ENCODE measurements at regions not wholly inside any gene's neighbourhood (a gene's known extent, or its start where the extent isn't known, plus 50 kb on each side); places are given as distances from the start of the nearest gene placed in this dataset.

- Histone ChIP-seq H3K79me2 (ENCODE audit: control insufficient read depth, insufficient read depth, low read length) (no peaks in the 10 kb centered on the region), H3K36me3 (ENCODE audit: control insufficient read depth in 2 of 2, insufficient read depth in 2 of 2, low read length in 1 of 2) (no peaks in the 10 kb centered on the region), H3K9ac (ENCODE audit: control insufficient read depth, insufficient read depth, low read length) (no peak overlapping the region), H3K4me2 (ENCODE audit: control insufficient read depth, insufficient read depth) (no peak overlapping the region), H3K27me3 (replicated peaks in 1 of 2; ENCODE audit: control insufficient read depth in 2 of 2, insufficient read depth in 2 of 2, low read length in 1 of 2) (no peaks in the 10 kb centered on the region), H2AFZ (ENCODE audit: control insufficient read depth, low read depth, low read length) (no peak overlapping the region), H3K27ac (ENCODE audit: control insufficient read depth, insufficient read depth) (no peak overlapping the region), H4K20me1 (ENCODE audit: control insufficient read depth, insufficient read depth) (no peaks in the 10 kb centered on the region), H3K9me3 (replicated peaks; ENCODE audit: control insufficient read depth, insufficient read depth, low read length) (no peaks in the 10 kb centered on the region; the same call in 2 of the 3 replicates), H3K4me1 (ENCODE audit: control insufficient read depth, insufficient read depth, low read length) (no peaks in the 10 kb centered on the region), H3K4me3 (no peak overlapping the region)
- ChIA-PET SMC1A (ENCODE audit: uncharacterized antibody, unreplicated experiment) (no interaction called here), POLR2A (no interaction called here), RAD21 (ENCODE audit: unreplicated experiment) (no interaction called here), CTCF (no interaction called here)
- 58% methylated on average over 3 of the region's 3 CpGs for WGBS (ENCODE audit: insufficient coverage, insufficient replicate concordance, low lambda C conversion rate, missing lambda C conversion rate)
- ATAC-seq (no peak), FAIRE-seq (no peak), DNase-seq (ENCODE audit: low read depth, low spot score) (no peak)
- no peak for TF ChIP-seq TBL1XR1 (IDR thresholded peaks at IDR 0.05; ENCODE audit: low read depth, low read length)
- TF ChIP-seq, protein P1, sequence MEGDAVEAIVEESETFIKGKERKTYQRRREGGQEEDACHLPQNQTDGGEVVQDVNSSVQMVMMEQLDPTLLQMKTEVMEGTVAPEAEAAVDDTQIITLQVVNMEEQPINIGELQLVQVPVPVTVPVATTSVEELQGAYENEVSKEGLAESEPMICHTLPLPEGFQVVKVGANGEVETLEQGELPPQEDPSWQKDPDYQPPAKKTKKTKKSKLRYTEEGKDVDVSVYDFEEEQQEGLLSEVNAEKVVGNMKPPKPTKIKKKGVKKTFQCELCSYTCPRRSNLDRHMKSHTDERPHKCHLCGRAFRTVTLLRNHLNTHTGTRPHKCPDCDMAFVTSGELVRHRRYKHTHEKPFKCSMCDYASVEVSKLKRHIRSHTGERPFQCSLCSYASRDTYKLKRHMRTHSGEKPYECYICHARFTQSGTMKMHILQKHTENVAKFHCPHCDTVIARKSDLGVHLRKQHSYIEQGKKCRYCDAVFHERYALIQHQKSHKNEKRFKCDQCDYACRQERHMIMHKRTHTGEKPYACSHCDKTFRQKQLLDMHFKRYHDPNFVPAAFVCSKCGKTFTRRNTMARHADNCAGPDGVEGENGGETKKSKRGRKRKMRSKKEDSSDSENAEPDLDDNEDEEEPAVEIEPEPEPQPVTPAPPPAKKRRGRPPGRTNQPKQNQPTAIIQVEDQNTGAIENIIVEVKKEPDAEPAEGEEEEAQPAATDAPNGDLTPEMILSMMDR (IDR thresholded peaks at IDR 0.05 in 2 of 3, conservative IDR thresholded peaks at IDR 0.05 in 1 of 3; ENCODE audit: control insufficient read depth in 2 of 3, extremely low read depth in 1 of 3, insufficient read depth in 1 of 3, low read depth in 3 of 3, low read length in 3 of 3) = no peak
- in situ Hi-C loops (cut with MboI) = no loop called here
- intact Hi-C loops (cut with micrococcal nuclease; ENCODE audit: unreplicated experiment) = no loop called here
- no TSS peak for BruUV-seq (replicated peaks)
Observed at GRCh38 chr12:127797918-127798317, 469.1 kb upstream of the TMEM132C start.

- CTCF ChIA-PET = no interaction called here
- no TSS peak for BruUV-seq (replicated peaks)
- Histone ChIP-seq H3K79me2 (ENCODE audit: control insufficient read depth, insufficient read depth, low read length) (no peaks in the 10 kb centered on the region), H3K4me2 (ENCODE audit: control insufficient read depth, insufficient read depth) (no peak overlapping the region), H3K4me1 (ENCODE audit: control insufficient read depth, insufficient read depth, low read length) (no peaks in the 10 kb centered on the region), H3K9ac (ENCODE audit: control insufficient read depth, insufficient read depth, low read length) (no peak overlapping the region), H3K36me3 (ENCODE audit: control insufficient read depth in 2 of 2, insufficient read depth in 2 of 2, low read length in 1 of 2) (no peaks in the 10 kb centered on the region), H4K20me1 (ENCODE audit: control insufficient read depth, insufficient read depth) (no peaks in the 10 kb centered on the region), H3K9me3 (replicated peaks; ENCODE audit: control insufficient read depth, insufficient read depth, low read length) (no peaks in the 10 kb centered on the region; the same call in 2 of the 3 replicates), H3K4me3 (no peak overlapping the region), H3K27me3 (replicated peaks in 1 of 2; ENCODE audit: control insufficient read depth in 2 of 2, insufficient read depth in 2 of 2, low read length in 1 of 2) (no peaks in the 10 kb centered on the region), H3K27ac (ENCODE audit: control insufficient read depth, insufficient read depth) (no peak overlapping the region), H2AFZ (ENCODE audit: control insufficient read depth, low read depth, low read length) (no peak overlapping the region)
- no peak for TF ChIP-seq IRF4 (IDR thresholded peaks at IDR 0.05; ENCODE audit: low read depth, low read length)
- no peak for TF ChIP-seq FOXK2 (IDR thresholded peaks at IDR 0.05)
- TF ChIP-seq SPI1 (IDR thresholded peaks at IDR 0.05; ENCODE audit: borderline replicate concordance, insufficient read depth, low read depth, low read length) = no peak
- no peak for TF ChIP-seq PAX8 (IDR thresholded peaks at IDR 0.05)
- no peak for TF ChIP-seq BCL3 (IDR thresholded peaks at IDR 0.05; ENCODE audit: borderline replicate concordance, insufficient read depth, low read depth, low read length, poor library complexity, severe bottlenecking)
- TF ChIP-seq SIN3A (IDR thresholded peaks at IDR 0.05; ENCODE audit: low read depth, low read length) = no peak
- TF ChIP-seq USF1 (IDR thresholded peaks at IDR 0.05; ENCODE audit: borderline replicate concordance, extremely low read length, insufficient read depth, low read depth, low read length) = no peak
- FAIRE-seq (no peak), ATAC-seq (no peak), DNase-seq (ENCODE audit: low read depth, low spot score) (no peak)
- RAD21 ChIA-PET (ENCODE audit: unreplicated experiment) = no interaction called here
- 38% methylated on average over 6 of the region's 6 CpGs for WGBS (ENCODE audit: insufficient coverage, insufficient replicate concordance, low lambda C conversion rate, missing lambda C conversion rate)
- POLR2A ChIA-PET = no interaction called here
- intact Hi-C loops (cut with micrococcal nuclease; ENCODE audit: unreplicated experiment) (no loop called here), in situ Hi-C loops (cut with MboI) (no loop called here)
- SMC1A ChIA-PET (ENCODE audit: uncharacterized antibody, unreplicated experiment) = no interaction called here
Observed at GRCh38 chr12:127802271-127802670, 464.7 kb upstream of the TMEM132C start.
